ENCODE measurements at regions not wholly inside any gene's neighbourhood (a gene's known extent, or its start where the extent isn't known, plus 50 kb on each side); places are given as distances from the start of the nearest gene placed in this dataset.

GRCh38 chr17:34521955-34522354 is 57.4 kb upstream of the TMEM132E start:
- DNase-seq = no peak
- no peaks in the 10 kb centered on the region for H3K36me3 ChIP-seq (ENCODE audit: control insufficient read depth, insufficient read depth, low read length)
- Mint-ChIP-seq H3K27me3 (ENCODE audit: low read depth in 2 of 2) (peaks cover 11% of the 10 kb centered on the region in 2 donors), H3K36me3 (no peaks in the 10 kb centered on the region), H3K4me3 (no peak overlapping the region), H3K9me3 (no peaks in the 10 kb centered on the region), H3K4me1 (no peaks in the 10 kb centered on the region), H3K27ac (no peak overlapping the region)
- H3K27ac ChIP-seq (ENCODE audit: low read length) = no peak overlapping the region
- TF ChIP-seq CTCF (IDR thresholded peaks at IDR 0.05) = no peak
- no peak for ATAC-seq
- H3K9me3 ChIP-seq (ENCODE audit: control insufficient read depth, insufficient read depth, low read length) = no peaks in the 10 kb centered on the region
- H3K4me1 ChIP-seq (ENCODE audit: control insufficient read depth, insufficient read depth, low read length) = no peaks in the 10 kb centered on the region
- intact Hi-C loops (cut with micrococcal nuclease) = loop anchor here (10.0 kb wide), 1 partner anchor 63 kb away; no protein-coding TSS in a partner anchor
- H3K4me3 ChIP-seq (ENCODE audit: low read length) = no peak overlapping the region
- H3K27me3 ChIP-seq (ENCODE audit: control insufficient read depth, insufficient read depth, low read length) = no peaks in the 10 kb centered on the region
- 78% methylated on average over 11 of the region's 11 CpGs for WGBS (ENCODE audit: insufficient coverage)

- Mint-ChIP-seq H3K4me3 (no peak overlapping the region), H3K27me3 (ENCODE audit: low read depth in 2 of 2) (peaks cover 12% of the 10 kb centered on the region in 2 donors), H3K27ac (no peak overlapping the region), H3K4me1 (no peaks in the 10 kb centered on the region), H3K36me3 (no peaks in the 10 kb centered on the region), H3K9me3 (no peaks in the 10 kb centered on the region)
- Histone ChIP-seq H3K4me1 (ENCODE audit: control insufficient read depth, insufficient read depth, low read length) (no peaks in the 10 kb centered on the region), H3K27me3 (ENCODE audit: control insufficient read depth, insufficient read depth, low read length) (no peaks in the 10 kb centered on the region), H3K27ac (ENCODE audit: low read length) (no peak overlapping the region), H3K4me3 (ENCODE audit: low read length) (no peak overlapping the region), H3K9me3 (ENCODE audit: control insufficient read depth, insufficient read depth, low read length) (no peaks in the 10 kb centered on the region), H3K36me3 (ENCODE audit: control insufficient read depth, insufficient read depth, low read length) (no peaks in the 10 kb centered on the region)
- intact Hi-C loops (cut with micrococcal nuclease) = no loop called here
- ATAC-seq (no peak), DNase-seq (peak in 1 of 2 donors; percentile 9)
- no peak for TF ChIP-seq CTCF (IDR thresholded peaks at IDR 0.05)
- WGBS (ENCODE audit: insufficient coverage) = 26% methylated on average over 6 of the region's 6 CpGs
Observed at GRCh38 chr17:34519282-34519681, 60.1 kb upstream of the TMEM132E start.

- H3K27ac Mint-ChIP-seq = no peak overlapping the region
- no peak overlapping the region for H3K27ac ChIP-seq (ENCODE audit: low read length)
- TF ChIP-seq CTCF (IDR thresholded peaks at IDR 0.05) = no peak
- H3K27me3 Mint-ChIP-seq (ENCODE audit: low read depth in 2 of 2) = peaks cover 12 to 13% of the 10 kb centered on the region in 2 donors
- H3K36me3 Mint-ChIP-seq = no peaks in the 10 kb centered on the region
- WGBS (ENCODE audit: insufficient coverage) = 59% methylated on average over 1 of the region's 1 CpG
- no peaks in the 10 kb centered on the region for H3K9me3 Mint-ChIP-seq
- no peaks in the 10 kb centered on the region for H3K4me1 Mint-ChIP-seq
- no peak overlapping the region for H3K4me3 ChIP-seq (ENCODE audit: low read length)
- no peak for ATAC-seq
- no peaks in the 10 kb centered on the region for H3K9me3 ChIP-seq (ENCODE audit: control insufficient read depth, insufficient read depth, low read length)
- H3K27me3 ChIP-seq (ENCODE audit: control insufficient read depth, insufficient read depth, low read length) = no peaks in the 10 kb centered on the region
- H3K36me3 ChIP-seq (ENCODE audit: control insufficient read depth, insufficient read depth, low read length) = no peaks in the 10 kb centered on the region
- DNase-seq = no peak
- no peak overlapping the region for H3K4me3 Mint-ChIP-seq
- H3K4me1 ChIP-seq (ENCODE audit: control insufficient read depth, insufficient read depth, low read length) = no peaks in the 10 kb centered on the region
- intact Hi-C loops (cut with micrococcal nuclease) = no loop called here
Observed at GRCh38 chr17:34517406-34517805, 62.0 kb upstream of the TMEM132E start.

GRCh38 chr17:34511931-34512330 is 67.5 kb upstream of the TMEM132E start:
- Mint-ChIP-seq H3K9me3 (no peaks in the 10 kb centered on the region), H3K4me3 (no peak overlapping the region), H3K36me3 (no peaks in the 10 kb centered on the region), H3K27ac (no peak overlapping the region), H3K4me1 (no peaks in the 10 kb centered on the region), H3K27me3 (ENCODE audit: low read depth in 2 of 2) (peaks cover 36 to 50% of the 10 kb centered on the region in 2 donors)
- Histone ChIP-seq H3K27ac (ENCODE audit: low read length) (no peak overlapping the region), H3K4me3 (ENCODE audit: low read length) (no peak overlapping the region), H3K36me3 (ENCODE audit: control insufficient read depth, insufficient read depth, low read length) (no peaks in the 10 kb centered on the region), H3K4me1 (ENCODE audit: control insufficient read depth, insufficient read depth, low read length) (no peaks in the 10 kb centered on the region), H3K9me3 (ENCODE audit: control insufficient read depth, insufficient read depth, low read length) (no peaks in the 10 kb centered on the region), H3K27me3 (ENCODE audit: control insufficient read depth, insufficient read depth, low read length) (no peaks in the 10 kb centered on the region)
- ATAC-seq (no peak), DNase-seq (no peak)
- intact Hi-C loops (cut with micrococcal nuclease) = no loop called here
- 70% methylated on average over 3 of the region's 3 CpGs for WGBS (ENCODE audit: insufficient coverage)
- no peak for TF ChIP-seq CTCF (IDR thresholded peaks at IDR 0.05)
